OCI-M1 (cell line): ENCODE measurements at regions not wholly inside any gene's neighbourhood (a gene's known extent, or its start where the extent isn't known, plus 50 kb on each side); places are given as distances from the start of the nearest gene placed in this dataset.
"Not testable (repeated sequence)": the region's sequence is repeated elsewhere in the genome, so short reads cannot be mapped to it uniquely, and the experiment has no call there.

Experiments used
- DNase-seq: peaks from one replicate; lab custom pipeline; 2025; lab: John Stamatoyannopoulos, UW

DNA sequence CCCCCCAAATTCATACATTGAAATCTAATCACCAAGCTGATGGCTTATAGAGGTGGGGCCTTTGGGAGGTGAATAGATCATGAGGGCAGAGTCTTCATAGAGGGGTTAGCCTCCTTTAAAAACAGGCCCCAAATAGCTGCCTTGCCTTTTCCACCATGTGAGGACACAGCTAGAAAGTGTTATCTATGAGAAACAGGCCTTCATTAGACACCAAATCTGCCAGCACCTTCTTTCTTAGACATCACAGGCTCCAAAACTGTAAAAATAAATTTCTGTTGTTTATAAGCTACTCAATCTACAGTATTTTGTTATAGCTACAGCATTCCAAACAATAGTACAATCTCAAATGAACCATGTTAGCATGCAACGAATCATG, 459.3 kb upstream of the GCFC2 start:
- DNase-seq, result no peak

DNA sequence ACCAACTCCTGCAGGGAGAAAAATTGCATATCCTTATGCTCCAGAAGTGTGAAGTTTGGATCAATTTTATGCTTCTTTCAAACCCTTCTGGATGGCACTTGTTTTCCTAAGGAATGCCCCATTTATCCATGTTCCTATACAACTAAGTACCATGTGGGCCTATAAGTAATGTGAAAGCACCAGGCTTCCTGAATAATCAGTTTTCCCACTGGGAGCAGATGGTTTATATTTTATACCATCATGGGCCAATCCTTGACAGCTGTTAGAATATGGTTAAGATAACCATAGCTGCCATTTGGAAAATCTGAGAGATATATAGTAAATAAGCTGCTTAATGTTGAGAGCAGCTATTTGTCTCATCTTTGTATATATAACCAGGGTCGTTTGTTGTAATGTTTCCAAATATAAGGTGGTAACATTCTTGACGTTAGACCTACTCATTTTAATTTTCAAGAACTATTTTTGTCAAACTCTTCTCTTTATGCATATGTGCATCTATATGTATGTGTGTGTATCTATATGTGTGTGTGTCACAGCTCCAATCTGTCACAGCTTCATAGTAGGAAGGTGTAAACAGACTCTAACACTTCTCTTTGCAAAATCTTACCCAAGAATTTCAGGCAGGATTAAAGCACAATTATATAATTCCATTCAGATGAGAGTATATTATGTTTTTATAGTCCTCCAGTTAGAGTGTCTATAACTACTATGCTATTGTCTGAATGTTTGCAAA, 458.7 kb upstream of the GCFC2 start:
- DNase-seq, result no peak

DNA sequence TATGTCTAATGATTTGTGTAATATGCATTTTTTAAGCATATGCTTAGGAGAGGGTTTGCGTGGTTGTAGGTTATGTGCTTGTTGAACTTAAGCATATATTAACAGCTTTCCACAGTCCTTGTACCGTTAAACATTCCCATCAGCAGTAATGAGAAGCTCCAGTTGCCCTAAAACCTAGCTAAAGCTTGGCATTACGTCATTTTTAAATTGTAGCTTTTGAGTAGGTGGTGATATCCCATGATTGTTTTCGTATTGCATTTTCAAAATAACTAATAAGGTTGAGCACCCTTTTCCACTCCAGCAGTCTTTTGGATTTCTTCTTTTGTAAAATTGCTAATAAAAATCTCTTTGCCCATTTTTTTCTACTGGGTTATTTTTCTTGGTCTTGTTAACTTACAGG, 453.1 kb upstream of the GCFC2 start:
- no peak for DNase-seq

DNA sequence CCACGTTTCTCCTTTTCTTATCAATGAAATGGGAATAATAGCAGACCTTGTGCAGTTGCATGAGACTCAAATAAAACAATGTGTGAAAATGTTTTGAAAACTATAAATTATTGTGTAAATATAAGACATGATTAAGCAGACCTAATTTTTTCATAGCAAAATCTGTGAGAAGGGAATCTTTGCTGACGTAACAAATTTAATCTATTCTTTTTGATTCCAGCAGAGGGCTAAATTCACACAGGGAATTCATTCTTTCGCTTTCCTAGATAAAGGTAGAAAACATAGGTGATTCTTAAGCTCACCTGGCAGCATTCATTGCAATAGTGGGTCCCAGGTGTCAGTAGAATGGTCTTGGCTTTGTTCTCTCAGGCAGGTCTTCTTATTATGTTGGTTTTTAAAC, 450.0 kb upstream of the GCFC2 start:
- no peak for DNase-seq

DNA sequence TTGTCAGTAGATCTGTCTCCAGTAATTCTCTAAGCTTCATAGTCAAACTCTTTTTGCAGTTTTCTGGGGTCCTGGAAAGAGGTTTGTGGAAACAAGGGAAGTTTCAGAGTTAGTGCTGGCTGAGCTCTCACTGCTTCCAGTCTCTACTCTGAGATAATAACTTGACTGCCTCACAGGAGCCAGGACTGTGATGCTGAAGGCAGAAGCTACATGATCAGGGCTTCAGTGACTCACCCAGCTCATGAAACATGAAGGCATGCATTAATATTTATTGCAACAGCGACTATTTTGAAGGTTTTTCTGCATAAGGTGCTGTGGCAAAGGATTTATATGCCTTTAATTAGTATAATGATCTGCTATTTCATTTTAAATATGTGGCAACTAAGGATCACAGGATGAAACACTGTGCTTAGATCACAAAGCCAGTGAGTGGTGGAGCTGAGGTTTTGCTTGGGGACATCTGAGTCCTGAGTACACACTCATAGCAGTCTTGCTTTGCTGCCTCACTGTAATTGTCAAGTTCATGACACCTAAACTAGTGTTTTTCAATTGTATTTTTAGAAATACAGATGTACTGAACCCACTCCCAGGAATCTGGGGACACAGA, 448.4 kb upstream of the GCFC2 start:
- no peak for DNase-seq

DNA sequence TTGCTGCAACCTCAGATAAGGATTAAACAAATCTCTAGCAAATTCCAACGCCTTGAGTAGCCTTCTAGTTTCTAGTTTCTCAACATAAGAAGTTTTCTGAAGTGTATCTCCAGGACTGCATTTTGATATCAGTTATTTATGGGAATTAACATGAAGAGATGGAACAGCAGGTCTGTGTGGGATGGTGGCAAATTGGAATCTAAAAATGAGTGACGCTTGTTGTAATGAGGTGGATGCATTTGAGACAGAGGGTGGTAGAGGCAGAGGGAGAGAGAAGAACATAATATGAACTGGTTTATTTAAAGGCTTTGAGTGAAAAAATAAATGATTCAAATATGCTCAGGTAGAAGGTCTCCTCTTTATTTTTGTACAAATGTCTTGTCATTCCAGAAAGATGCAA, 446.8 kb upstream of the GCFC2 start:
- no peak for DNase-seq

DNA sequence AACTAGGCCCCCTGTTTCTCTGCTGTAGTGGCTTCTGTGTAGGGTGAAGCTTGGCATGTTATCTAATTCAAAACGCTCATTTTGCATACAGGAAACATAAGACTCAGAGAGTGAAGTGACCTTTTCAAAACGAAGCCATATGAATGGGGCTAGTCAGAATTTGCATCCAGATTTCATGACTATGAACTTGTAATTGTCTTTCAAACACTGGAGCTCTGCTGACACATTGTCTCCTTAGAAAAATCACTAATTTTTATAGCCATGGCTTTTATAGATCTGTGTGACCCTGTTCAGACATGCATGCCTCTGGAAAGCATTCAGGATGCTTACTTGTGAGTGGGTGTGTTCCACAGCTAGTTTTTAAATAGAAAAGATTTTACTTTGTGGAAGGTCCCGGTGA, 444.3 kb upstream of the GCFC2 start:
- no peak for DNase-seq

DNA sequence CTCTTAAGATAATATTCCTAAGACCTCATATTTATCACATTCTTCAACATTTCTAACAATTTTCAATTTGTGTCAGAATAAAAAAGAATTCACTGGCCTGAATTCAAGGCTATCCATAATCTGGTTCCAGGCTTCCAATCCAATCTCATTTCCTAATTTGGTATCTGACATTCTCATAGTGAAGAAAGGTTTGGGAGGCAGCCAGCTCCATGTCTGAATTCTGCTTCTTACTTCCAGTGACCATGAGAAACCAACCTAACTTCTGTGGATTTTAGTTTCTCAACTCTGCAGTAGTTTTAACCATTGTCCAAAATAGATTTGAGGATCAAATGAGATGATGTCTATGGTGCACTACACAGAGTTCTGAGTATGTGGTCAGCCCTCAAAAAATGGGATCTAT, 439.1 kb upstream of the GCFC2 start:
- no peak for DNase-seq

DNA sequence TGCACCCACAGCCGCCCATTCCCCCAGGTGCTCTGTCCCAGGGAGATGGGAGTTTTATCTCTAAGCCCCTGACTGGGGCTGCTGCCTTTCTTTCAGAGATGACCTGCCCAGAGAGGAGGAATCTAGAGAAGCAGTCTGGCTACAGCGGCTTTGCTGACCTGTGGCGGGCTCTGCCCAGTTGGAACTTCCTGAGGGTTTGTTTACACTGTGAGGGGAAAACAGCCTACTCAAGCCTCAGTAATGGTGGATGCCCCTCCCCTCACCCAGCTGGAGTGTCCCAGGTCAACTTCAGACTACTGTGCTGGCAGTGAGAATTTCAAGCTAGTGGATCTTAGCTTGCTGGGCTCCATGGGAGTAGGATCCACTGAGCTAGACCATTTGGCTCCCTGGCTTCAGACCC, 428.6 kb upstream of the GCFC2 start:
- DNase-seq, result not testable (repeated sequence)

DNA sequence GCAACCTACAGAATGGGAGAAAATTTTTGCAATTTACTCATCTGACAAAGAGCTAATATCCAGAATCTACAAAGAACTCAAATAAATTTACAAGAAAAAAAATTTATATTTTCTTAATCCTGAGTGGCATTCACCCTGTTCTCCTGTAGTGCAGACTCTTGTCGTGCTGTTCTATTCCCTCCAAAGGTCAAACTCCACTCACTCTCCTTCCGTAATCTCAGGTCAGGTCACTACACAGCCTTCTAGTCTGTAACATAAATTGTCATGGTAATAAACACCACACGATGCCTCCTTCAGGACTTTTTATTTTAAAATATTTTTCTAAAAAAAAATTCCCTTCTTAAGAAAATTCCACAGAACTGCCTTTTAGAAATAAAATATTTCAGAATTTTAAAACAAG, 417.9 kb upstream of the GCFC2 start:
- DNase-seq, result no peak

DNA sequence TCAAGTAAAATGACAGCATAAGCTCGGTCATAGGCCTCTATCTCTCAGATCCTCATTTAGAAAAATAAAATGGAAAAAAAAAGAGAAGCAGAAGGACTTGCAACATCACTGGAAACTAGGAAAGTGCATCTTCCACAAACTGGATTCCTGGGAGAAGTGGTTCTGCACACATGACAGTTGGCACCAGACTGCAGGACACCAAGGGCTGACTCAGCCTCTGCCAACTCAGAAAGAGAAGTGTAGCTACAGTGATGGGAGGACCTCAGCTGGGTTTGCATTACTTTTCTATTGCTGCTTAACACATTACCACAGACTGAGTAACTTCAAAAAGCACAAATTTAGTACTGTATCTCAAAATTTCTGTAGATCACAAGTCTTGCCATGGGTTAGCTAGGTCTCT, 409.5 kb upstream of the GCFC2 start:
- DNase-seq, result no peak

DNA sequence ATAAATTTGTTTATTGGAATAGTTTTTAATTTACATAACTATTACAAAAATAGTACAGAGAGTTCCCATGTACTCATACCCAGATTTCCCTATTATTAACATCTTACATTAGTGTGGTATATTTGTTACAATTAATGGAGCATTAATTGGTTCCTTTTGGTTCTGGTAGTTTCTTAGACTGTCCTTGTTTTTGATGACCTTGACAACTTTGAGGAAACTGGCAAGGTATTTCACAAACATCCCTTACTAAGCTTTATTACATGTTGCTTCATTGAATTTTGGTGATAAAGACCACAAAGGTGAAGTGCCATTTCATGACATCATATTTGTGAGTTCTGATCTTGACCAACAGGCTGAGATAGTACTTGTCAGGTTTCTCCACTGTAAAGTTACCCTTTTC, 379.0 kb upstream of the GCFC2 start:
- DNase-seq, result no peak

DNA sequence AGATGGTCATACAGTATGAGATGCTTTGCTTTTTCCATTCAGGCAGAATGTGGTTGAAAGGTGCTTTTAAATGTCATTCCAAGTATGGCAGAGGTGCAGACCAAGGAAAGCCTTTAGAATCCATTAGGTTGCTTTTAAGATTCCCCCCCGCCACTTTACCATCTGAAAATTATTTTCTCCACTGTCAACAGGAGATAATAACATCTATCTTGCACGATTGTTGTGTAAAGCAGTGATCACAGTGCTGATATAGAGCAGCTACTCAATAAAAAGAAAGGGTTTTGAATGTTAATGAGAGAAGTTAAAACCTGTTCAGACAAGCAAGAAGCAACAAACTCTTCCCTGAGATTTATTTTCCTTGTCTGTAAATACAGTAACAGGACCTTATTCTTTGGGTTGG, 372.5 kb upstream of the GCFC2 start:
- no peak for DNase-seq

DNA sequence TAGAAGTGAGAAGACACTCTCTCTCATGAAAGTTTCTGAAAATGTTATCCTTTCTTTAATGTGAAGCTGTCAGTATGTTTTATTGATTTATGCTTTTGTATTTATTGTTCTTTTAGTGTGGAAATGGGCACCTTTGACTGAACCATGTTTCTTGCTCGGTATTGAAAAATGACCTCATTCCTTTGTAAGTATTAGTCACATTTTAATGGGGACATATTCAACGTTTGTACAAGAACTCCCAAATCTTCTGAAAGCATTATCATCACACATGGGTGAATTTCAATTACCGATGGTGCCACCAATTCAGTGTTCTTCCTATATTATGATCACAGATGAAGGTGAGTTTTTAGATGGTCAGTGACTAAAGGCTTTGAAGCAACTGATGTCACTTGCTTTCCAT, 371.8 kb upstream of the GCFC2 start:
- no peak for DNase-seq

DNA sequence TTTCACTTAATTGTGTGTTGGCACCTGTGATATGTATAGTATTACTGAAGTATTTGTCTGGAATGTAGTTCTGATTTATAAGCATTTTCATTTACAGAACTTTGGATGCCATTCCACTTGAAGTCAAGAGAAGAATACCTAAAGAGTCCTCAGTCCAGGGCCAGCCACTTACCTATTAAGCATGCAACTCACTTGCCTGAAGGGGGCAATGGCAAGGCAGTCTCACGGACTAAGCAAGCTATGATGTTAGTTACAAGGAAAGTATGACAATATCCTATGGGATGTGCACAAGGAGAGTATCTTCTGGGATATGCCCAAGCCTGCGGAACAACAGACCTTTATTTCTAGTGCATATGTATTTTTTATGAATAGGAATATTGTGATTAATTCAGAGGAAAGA, 369.4 kb upstream of the GCFC2 start:
- DNase-seq, result no peak

DNA sequence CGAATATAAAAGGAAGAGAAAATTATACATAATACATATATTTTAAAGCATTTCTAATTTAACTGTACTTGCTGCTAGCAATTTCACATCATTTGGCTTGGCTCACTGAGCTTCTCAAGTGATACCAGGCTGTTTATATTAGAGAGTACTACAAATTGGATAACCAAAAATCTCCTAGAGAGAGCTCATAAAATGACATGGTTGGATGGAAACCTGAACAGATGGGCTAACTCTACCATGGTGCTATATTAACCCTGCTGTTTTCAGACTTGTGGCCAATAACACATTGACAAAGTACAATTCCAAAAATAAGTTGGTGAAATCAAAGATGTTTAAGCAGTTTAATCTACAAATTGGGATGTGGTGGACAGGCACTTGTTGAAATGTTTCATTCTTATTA, 364.4 kb upstream of the GCFC2 start:
- DNase-seq, result no peak

DNA sequence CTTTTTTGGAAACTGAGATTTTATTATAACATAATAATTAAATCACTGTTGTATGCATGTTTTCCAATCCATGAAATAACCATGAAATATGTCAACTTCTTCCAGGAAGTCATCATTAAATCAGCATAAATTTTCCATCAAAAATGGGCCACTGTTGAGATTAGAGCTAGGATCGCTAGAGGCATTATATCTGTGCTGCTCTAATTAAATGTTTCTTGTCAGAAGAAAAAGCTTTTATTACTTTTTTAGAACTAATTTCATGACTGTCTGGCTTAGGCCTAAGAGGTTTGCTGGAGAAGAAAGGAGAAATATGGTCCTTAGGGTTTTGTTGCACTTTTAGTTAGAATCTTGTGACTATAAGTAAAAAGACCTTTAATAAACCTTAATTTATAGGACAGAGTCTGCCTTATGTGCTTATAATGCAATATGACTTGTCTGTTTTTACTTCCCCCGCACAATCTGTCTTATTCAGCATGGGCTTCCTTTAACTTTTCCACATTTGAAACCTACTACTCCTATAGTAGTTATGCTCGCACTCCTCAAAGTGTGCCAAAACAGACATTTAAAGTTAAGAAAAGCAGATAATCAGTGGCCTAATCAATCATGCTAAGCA, 363.4 kb upstream of the GCFC2 start:
- no peak for DNase-seq

DNA sequence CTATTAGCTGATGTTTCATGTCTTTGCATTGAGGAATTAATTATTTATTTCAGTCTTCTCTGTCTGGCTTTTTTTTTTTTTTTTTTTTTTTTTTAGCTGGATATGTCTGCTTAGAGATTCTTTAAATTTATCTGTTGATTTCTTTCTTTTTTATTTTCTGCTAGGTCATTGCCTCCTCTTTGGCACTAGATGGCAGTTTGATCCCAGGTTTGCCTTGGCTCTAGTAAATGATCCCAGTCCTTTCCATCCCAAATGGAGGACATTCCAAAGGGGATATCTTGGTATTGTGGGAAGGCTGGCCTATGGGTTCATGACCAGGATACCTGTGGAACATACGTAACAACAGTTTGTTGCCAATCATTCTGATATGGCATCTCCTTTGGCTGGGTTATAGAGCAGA, 339.5 kb upstream of the GCFC2 start:
- peak; percentile 19 for DNase-seq

DNA sequence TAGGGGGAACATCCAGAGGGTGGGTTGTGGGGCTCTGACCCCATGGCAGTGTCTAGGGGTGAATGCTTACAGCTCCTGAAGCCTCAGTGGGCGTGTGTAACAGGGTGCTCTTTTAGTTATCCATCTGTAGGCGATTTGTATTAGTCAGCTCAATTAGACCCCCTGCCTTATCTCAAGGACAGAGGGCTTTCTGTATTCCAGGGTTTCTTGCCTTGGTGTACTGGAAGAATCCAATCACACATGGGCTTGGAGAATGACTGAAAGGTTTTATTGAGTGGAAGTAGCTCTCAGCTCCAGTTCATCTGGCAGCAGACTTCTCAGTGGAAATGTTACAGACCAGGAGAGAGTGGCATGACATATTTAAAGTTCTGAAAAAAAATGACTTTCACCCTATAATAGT, 334.0 kb upstream of the GCFC2 start:
- DNase-seq, result no peak

DNA sequence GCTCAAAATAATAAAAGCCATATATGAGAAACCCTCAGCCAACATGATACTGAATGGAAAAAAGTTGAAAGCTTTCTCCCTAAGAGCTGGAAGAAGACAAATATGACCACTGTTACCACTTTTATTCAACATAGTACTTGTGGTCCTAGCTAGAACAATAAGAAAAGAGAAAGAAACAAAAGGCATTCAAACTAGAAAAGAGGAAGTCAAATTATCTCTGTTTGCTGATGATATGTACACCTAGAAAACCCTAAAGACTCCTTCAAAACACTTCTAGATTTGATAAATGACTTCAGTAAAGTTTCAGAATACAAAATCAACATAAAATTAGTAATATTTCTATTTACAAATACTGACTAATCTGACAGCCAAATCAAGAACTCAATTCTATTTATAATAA, 328.8 kb upstream of the GCFC2 start:
- DNase-seq, result peak; percentile 61

DNA sequence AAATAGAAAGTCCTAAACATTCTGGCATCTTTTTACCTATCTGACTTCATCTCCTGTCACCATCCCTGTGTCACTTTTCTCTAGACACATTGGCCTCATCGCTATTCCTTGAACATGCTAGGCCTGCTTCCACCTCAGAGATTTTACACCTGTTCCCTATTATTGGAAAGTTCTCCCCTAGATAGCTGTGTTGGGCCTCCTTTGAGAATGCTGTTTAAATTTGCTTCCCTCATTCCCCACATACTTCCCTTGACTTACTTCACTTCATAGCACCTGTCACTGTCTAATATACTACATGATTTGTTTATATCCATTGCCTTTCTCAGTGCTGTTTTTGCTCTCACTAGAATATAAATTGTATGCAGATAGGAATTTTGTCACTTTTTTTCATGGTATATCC, 317.0 kb upstream of the GCFC2 start:
- no peak for DNase-seq

DNA sequence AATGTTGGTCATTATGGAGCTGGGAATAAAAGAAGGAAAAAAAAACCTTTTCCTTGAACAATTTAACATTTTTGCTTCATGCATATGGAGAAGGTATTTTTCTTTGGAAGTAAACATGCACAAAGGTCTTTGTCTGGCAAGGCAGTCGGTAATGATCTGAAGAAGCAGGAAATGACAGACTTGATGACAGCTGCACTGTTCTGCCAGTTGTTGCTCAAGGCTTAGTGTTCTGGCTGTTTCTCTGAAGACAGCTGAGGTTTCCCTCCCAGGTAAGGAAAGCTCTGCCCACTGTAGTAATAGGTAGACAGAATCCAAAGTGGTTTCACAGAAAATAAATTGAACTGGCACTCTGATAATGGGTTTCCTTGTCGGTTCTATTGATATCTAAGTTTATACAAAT, 308.4 kb upstream of the GCFC2 start:
- no peak for DNase-seq

DNA sequence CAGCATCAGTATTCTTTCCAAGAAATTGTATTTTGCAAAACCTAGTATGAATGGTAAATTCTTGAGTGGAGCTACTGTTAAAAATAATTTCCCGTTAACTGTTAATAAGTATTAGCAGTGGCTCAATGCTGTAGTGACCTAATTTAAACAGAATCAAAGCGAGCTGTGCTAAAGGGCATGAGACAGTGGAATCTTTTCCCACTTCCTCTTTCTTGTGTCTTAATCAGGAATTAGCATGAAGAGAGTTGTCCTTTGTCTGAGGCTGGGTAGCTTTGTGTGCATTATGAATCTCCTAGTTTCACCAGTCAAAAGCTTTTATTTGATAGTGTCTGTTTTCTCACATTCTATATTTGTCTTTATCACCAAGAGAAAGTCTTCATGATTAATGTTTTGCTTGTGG, 298.8 kb upstream of the GCFC2 start:
- peak; percentile 62 for DNase-seq
